Keratinocyte (primary cell): ENCODE measurements at regions not wholly inside any gene's neighbourhood (a gene's known extent, or its start where the extent isn't known, plus 50 kb on each side); places are given as distances from the start of the nearest gene placed in this dataset.

ENCODE experiments used
- DNase-seq: peaks from one replicate; pipeline ENCODE4 v3.0.0-alpha.2; 2011; ENCODE audit warnings: low read depth, missing footprints, low spot score
- FAIRE-seq: peaks from 2 replicates; lab custom pipeline; 2011; peaks lifted over from hg19 to GRCh38; lab: Jason Lieb, UNC
- H2AFZ ChIP-seq: 2 replicates; pipeline ENCODE4 v1.6.0; 2012; ENCODE audit warnings: low read length, control low read depth, inconsistent platforms; ENCODE audit not compliant: control insufficient read depth
- H3K27ac ChIP-seq: 2 replicates; pipeline ENCODE4 v1.5.1; 2011; ENCODE audit warnings: low read length; ENCODE audit not compliant: control insufficient read depth, insufficient read depth
- H3K27me3 ChIP-seq: 3 replicates; pipeline ENCODE4 v1.6.0; 2011; ENCODE audit warnings: low read length; ENCODE audit not compliant: control insufficient read depth, insufficient read depth; ENCODE audit errors: extremely low read depth
- H3K36me3 ChIP-seq, 2 experiments: 2 replicates in 1 of 2; 3 replicates in 1 of 2; pipeline ENCODE4 v1.5.1; 2011; ENCODE audit warnings: low read length in 2 of 2, mild to moderate bottlenecking in 1 of 2; ENCODE audit not compliant: control insufficient read depth in 2 of 2, insufficient read depth in 2 of 2; ENCODE audit errors: extremely low read depth in 1 of 2
- H3K4me1 ChIP-seq: 3 replicates; pipeline ENCODE4 v1.5.1; 2011; ENCODE audit warnings: low read length; ENCODE audit not compliant: control insufficient read depth, insufficient read depth; ENCODE audit errors: extremely low read depth
- H3K4me2 ChIP-seq: 3 replicates; pipeline ENCODE4 v1.6.0; 2011; ENCODE audit warnings: low read depth, low read length; ENCODE audit not compliant: control insufficient read depth, insufficient read depth; ENCODE audit errors: extremely low read depth
- H3K4me3 ChIP-seq, 3 experiments: fragments of 200-600 bp in 1 of 3; sonication (generic) in 1 of 3; 2 replicates in 2 of 3; 3 replicates in 1 of 3; pipeline ENCODE4 v1.5.1; 2011 to 2016; ENCODE audit warnings: low read length in 3 of 3, mild to moderate bottlenecking in 3 of 3, control low read depth in 2 of 3, inconsistent platforms in 1 of 3, low read depth in 1 of 3, mixed read lengths in 1 of 3, mixed run types in 1 of 3, moderate library complexity in 1 of 3; ENCODE audit not compliant: control insufficient read depth in 2 of 3, insufficient read depth in 2 of 3; ENCODE audit errors: extremely low read depth in 1 of 3
- H3K79me2 ChIP-seq: 2 replicates; pipeline ENCODE4 v1.6.0; 2012; ENCODE audit warnings: low read length; ENCODE audit not compliant: control insufficient read depth, insufficient read depth
- H3K9ac ChIP-seq: 3 replicates; pipeline ENCODE4 v1.6.0; 2011; ENCODE audit warnings: low read length; ENCODE audit not compliant: control insufficient read depth, insufficient read depth; ENCODE audit errors: extremely low read depth
- H3K9me1 ChIP-seq: 3 replicates; pipeline ENCODE4 v1.6.0; 2011; ENCODE audit warnings: low read length; ENCODE audit not compliant: control insufficient read depth, insufficient read depth; ENCODE audit errors: extremely low read depth
- H3K9me3 ChIP-seq: 2 replicates; pipeline ENCODE4 v1.5.1; 2012; ENCODE audit warnings: low read depth, low read length; ENCODE audit not compliant: control insufficient read depth
- H4K20me1 ChIP-seq: 3 replicates; pipeline ENCODE4 v1.6.0; 2011; ENCODE audit warnings: low read length; ENCODE audit not compliant: control insufficient read depth, insufficient read depth; ENCODE audit errors: extremely low read depth
- CTCF ChIP-seq, 3 experiments: IDR thresholded peaks in 1 of 3; conservative IDR thresholded peaks in 1 of 3; optimal IDR thresholded peaks in 1 of 3; 2 replicates in 2 of 3; 3 replicates in 1 of 3; pipeline versions ENCODE3 to v1.5.1; 2011; ENCODE audit warnings: low read length in 3 of 3, mild to moderate bottlenecking in 3 of 3, moderate library complexity in 2 of 3, control low read depth in 1 of 3, inconsistent platforms in 1 of 3; ENCODE audit not compliant: insufficient read depth in 2 of 3; ENCODE audit errors: extremely low read depth in 1 of 3
- EZH2 ChIP-seq: IDR thresholded peaks from one replicate; pipeline ENCODE4 v1.6.1; 2012; ENCODE audit warnings: inconsistent platforms, mild to moderate bottlenecking, low read length, moderate library complexity
- dilution Hi-C: fragments of 300-500 bp; cut with MboI; formaldehyde crosslinking; loops from one replicate; pipeline ENCODE4 v1.7.0; 2020; ENCODE audit warnings: low sequenced_read_pairs; ENCODE audit not compliant: extremely low pct_ligation_motif_present

GRCh38 chr6:80720824-80721223 lies 614.4 kb downstream of the BCKDHB start:
- no peak overlapping the region for H2AFZ ChIP-seq
- H3K4me2 ChIP-seq: no peak overlapping the region
- TF ChIP-seq EZH2 (no peak), CTCF (optimal IDR thresholded peaks at IDR 0.05 in 1 of 3, IDR thresholded peaks at IDR 0.05 in 1 of 3, conservative IDR thresholded peaks at IDR 0.05 in 1 of 3; ENCODE audit: extremely low read depth in 1 of 3, insufficient read depth in 2 of 3, low read length in 3 of 3) (no peak)
- no peak overlapping the region for H3K27ac ChIP-seq
- dilution Hi-C loops: no loop called here
- no peaks in the 10 kb centered on the region for H3K27me3 ChIP-seq
- H3K9me1 ChIP-seq: no peaks in the 10 kb centered on the region
- H3K79me2 ChIP-seq: no peaks in the 10 kb centered on the region
- no peak for FAIRE-seq
- H3K4me3 ChIP-seq: no peak overlapping the region
- H4K20me1 ChIP-seq: no peaks in the 10 kb centered on the region
- H3K9ac ChIP-seq: no peak overlapping the region
- H3K4me1 ChIP-seq: no peaks in the 10 kb centered on the region
- H3K36me3 ChIP-seq: no peaks in the 10 kb centered on the region
- DNase-seq: no peak
- no peaks in the 10 kb centered on the region for H3K9me3 ChIP-seq

DNA sequence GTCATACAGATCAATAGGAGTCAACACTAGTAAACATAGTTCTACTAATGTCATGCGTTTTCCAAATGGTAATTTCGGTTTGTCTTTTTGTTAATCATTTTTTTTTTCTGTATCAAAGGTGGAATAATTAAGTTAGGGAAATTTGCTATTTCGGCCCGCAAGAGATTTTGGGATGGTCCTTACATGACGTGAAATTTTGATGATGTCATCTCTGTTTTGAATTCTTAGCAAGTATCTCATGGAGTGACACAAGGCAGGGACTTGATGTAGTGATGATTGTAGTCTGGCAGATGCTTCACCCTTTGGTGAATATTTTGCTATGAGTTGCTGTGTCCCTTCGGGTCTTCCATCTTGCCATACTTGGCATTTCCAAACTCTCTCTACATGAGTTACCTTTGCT lies 608.0 kb downstream of the BCKDHB start:
- H3K4me1 ChIP-seq: no peaks in the 10 kb centered on the region
- H3K27me3 ChIP-seq: no peaks in the 10 kb centered on the region
- dilution Hi-C loops: no loop called here
- H3K36me3 ChIP-seq: no peaks in the 10 kb centered on the region
- FAIRE-seq (no peak), DNase-seq (no peak)
- TF ChIP-seq EZH2 (no peak), CTCF (optimal IDR thresholded peaks at IDR 0.05 in 1 of 3, IDR thresholded peaks at IDR 0.05 in 1 of 3, conservative IDR thresholded peaks at IDR 0.05 in 1 of 3; ENCODE audit: extremely low read depth in 1 of 3, insufficient read depth in 2 of 3, low read length in 3 of 3) (no peak)
- no peak overlapping the region for H3K4me3 ChIP-seq
- H2AFZ ChIP-seq: no peak overlapping the region
- H4K20me1 ChIP-seq: no peaks in the 10 kb centered on the region
- no peak overlapping the region for H3K27ac ChIP-seq
- H3K9me1 ChIP-seq: no peaks in the 10 kb centered on the region
- H3K79me2 ChIP-seq: no peaks in the 10 kb centered on the region
- no peaks in the 10 kb centered on the region for H3K9me3 ChIP-seq
- H3K4me2 ChIP-seq: no peak overlapping the region
- no peak overlapping the region for H3K9ac ChIP-seq
